DMS79 (cell line): ENCODE measurements at regions not wholly inside any gene's neighbourhood (a gene's known extent, or its start where the extent isn't known, plus 50 kb on each side); places are given as distances from the start of the nearest gene placed in this dataset.

ENCODE experiments used
- DNase-seq: peaks from one replicate; lab custom pipeline; 2025; lab: John Stamatoyannopoulos, UW

DNA sequence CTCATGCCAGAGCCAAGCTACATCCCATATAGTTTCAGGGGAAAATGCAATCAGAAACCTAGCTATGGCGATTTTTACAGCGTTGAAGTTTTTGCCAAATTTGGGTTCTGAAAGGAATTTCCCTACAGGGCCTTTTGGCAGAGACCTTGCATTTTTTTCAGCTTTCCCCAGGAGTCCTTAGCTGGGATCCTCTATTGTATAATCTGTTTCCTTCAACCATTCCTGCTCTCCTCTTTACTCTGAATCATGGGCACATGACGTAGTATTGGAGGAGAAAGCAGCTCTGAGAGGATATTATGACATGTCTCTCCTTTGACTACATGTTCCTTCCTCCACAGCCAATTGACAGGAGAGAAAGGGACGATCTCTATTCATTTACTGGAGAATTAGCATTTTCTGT is 118.5 kb upstream of the ERCC6L2 start:
- no peak for DNase-seq

DNA sequence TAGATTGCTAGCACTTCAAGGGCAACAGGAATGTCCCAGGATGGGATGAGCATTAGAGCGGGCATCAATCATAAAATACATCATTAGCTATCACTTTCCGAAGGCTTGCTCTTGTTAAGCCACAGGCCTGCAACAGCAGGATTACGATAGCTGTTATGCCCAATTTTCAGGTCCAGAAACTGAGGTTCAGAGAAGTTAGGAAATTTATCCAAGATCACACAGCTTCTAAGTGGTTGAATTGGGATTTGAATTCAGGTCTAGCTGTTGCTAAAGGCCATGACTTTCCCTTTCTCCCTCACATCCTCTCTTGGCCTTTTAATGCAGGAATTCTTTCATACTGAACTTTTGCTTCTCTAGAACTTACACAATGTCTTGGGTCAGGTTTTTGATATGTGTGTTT is 119.4 kb upstream of the ERCC6L2 start:
- no peak for DNase-seq

DNA sequence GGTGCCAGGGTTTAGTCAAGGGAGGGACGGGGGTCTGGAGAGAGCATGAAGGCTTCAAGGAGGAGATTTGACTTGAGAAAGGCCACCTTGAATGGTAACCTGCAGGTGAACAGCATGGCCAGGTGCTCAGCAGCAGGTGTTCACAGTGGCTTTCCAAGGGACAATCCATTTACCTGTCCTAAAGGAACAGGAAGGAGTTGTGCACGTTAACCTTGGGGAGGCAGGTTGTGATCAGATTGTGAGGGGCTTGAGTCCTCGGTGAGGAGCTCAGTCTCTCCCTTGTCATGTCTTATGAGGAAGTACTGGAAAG is 120.1 kb upstream of the ERCC6L2 start:
- DNase-seq, result no peak

DNA sequence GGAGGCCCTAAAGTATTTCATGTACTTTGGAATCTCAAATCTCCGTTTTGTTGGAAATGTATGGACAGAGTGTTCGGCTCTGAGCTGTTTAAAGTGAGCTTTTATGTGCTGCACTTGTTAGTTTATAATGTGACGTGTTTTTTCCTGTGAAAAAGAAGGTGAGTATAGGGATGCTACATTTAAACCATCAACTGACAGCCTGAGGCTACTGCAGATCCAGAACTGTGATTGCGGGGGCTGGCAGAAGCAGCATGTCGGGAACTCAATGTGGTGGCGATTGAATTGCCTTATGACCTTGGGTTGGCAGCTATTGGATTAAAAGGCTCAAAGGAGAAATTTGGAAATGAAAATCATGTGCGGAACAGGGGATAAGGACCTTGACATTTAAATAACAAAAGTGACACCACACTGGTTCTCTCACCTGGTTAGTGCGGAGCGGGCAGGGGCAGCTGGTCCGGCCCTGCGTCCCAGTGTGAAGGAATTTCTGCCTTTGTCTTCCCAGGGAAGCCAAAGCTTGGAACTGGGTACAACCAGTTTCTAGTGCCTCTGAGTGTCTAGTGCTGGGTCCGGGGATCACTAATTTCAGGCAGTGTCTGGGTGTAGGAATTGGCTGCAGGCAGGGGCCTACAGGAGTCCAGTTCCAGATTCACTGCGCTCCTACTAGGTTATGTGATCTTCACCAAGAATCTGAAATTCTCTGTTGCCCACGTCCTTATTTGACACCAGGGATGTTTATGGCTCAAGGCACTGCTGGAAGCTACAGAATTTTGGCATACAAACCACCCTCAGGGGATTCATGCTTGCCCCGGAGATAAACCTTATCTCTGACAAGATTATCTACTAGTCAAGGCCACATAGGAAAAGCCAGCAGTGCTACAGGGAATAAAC is 120.7 kb upstream of the ERCC6L2 start:
- DNase-seq, result no peak

DNA sequence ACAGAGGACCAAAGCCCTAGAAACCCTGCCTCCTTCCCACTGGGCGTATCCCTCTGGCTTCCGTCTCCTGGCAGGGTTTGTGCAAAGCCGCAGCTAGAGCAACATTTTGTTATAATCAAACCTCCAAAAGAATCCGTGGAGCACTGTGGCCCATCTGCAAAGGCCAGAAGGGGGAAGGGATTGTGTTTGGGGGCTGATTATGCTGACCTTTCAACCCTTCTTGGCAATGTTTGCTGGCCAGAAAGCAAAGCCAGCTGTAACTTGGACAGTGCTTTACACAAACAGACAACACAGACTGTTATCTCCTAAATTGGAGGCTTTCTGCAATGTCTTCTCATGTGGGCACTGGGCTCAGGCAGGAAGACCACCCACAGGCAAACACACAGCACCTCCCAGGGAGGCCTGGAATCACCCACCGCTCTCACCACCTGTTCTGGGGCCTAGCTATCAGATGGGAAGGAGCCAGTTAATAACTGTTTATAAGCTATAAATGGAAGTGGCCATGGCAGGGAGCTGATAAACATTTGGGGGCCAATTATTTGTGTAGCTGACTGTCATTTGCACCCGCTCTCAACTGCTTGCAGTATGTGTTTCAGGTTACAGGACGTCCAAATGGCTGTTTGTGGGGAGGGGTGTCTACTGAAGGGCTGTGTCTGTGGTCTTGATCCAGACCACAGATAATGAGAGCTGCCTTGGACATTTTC is 121.6 kb upstream of the ERCC6L2 start:
- DNase-seq, result no peak

DNA sequence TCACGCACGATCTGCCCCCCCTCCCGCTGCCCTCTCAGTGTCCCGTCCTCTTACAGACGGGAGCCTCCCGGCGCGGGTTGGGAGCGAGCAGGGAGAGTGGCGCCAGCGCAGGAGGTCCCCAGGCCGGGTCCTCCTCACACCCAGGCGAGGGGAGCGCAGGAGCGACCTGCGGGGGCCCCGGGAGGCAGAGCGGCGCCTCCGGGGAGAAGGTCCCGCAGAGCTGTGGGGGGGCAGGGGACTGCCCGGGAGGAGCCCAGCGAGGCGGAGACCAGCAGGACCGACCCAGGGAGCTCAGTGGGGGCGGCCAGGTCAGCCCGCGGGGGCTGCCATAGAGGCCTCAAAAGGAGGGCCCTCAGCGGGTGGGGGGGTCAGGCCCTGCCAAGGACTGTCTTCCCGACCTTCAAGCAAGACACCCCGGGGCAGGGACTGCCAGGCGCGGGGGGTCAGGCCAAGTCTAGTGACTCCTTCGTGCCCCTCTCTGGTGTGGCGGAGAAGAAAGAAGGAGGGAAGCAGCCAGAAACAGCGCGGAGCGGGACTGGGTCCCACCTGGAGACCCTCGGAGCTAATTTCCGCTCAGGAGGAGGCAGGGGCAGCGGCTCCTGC is 123.3 kb upstream of the ERCC6L2 start:
- DNase-seq, result no peak

DNA sequence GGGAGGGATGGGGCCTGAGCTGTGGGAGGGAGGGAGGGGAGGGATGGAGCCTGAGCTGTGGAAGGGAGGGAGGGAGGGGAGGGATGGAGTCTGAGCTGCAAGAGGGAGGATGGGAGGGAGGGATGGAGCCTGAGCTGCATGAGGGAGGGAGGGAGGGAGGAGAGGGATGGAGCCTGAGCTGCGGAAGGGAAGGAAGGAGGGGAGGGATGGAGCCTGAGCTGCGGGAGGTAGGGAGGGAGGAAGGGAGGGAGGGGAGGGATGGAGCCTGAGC is 124.0 kb upstream of the ERCC6L2 start:
- DNase-seq, result no peak

DNA sequence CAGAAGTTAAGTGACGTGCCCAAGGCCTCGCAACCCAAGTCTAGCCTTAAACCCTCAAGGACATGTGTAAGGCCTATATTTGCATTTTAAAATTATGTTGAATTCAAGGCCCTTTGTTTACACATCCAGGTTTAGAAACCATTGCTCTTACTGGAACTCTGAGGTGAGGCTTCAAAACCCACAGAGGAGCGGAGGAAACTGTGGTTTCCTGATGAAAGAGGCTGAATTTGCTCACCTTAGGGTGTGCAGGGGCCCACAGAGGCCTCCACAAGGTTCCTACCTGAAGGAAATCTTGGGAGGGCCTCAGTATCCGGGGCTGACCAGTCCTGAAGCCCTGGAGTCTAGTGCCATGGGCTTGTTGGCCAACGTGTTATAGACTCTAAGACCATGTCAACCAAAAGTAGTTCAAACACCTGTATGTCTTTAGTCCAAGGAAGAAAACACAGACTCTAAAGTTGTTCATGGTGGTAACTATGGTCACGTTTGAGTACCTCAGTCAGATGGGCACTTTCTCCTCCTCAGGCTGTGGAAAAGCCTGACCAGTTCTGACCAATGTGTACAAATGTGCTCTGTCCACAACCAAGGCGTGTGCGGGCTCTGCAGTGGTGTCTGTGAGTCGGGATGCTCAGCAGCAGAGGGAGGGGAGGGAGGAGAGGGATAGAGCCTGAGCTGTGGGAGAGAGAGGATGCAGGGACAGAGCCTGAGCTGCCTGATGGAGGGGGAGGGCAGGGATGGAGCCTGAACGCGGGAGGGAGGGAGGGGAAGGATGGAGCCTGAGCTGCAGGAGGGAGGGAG is 124.6 kb upstream of the ERCC6L2 start:
- DNase-seq, result no peak

DNA sequence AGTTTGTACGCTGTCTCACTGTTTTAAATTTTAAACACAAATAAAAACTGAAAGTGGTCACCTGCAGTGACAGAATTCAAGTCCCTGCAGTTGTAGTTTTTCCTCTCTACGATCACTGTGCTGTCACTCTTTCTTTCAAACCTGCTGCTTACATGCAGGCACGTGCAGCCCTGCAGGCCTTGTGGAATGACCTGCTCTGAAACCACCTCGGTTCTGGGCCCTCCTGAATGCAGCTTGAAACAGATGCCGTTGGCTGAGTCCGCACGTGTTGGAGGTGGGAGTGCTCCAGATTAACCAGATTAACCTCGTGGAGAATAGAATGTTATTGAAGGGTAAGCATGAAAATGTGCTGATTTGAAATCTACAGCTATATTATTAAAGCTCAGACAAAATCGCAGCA is 126.0 kb upstream of the ERCC6L2 start:
- DNase-seq, result no peak

DNA sequence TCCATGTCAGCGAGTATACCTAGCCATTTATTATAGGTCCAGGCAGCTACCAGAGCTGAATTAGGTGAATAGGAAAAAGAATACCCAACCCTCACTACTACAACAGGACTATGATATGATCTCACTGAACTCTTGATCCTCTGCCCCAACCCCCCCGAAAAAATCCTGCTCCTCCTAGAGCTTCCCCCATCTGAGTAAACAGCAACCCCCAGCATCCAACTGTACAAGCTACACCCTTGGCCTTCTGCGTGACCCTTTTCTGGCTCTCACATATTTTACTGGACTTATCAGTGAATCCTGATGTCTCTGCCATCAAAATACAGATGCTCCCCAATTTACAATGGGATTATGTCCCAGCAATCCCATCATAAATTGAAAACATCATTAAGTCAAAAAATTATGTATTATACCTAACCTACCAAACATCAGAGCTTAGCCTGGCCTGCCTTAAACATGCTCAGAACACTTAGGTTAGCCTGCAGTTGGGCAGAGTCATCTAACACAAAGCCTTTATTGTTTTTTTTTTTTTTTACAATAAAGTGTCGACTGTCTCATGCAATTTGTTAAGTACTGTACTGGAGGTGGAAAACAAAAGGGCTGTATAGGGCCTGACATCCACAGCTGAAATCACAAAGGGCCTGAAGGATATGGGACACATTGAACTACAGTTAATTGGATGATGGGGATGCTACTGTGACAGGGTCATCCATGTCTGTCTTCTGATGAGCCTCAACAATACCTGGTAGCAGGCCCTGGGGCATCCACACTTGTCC is 128.9 kb upstream of the ERCC6L2 start:
- no peak for DNase-seq

DNA sequence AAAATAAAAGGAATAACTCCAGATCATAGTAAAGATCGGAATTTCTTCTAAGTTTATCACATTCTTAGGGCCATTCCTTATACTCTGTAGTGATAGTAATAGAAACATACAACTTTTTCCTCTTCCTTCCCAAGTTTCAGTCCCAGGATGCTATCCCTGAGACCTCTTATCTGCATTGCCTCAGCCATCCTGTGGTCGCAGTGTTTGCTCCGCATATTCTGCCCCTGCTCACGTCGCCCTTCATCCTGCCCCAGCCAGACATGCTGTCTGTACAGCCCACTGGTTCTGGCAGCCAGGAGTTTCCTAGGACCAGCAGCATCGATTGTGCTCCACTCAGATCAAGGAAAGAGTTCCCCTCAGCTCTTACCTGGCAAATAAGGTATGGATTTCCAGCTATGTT is 132.7 kb upstream of the ERCC6L2 start:
- no peak for DNase-seq

DNA sequence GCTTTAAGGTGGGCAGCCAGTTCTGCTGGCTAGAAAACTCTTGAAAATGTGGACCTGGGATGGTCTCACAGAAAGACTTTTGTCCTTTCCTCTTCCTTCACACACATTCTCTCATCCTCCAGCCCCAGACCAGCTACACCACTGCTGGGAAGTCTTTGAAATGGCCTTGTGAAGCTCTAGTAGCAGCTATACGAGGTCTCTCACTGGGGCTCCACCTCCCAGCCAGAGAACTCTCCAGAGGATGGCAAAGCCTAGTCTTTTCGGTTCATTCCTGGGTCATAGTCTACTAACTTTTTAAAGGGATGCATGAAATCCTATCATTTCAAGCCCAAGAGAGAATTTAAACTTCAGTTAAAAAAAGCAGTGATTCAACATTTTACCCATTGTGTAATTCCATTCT is 133.9 kb upstream of the ERCC6L2 start:
- DNase-seq, result no peak

DNA sequence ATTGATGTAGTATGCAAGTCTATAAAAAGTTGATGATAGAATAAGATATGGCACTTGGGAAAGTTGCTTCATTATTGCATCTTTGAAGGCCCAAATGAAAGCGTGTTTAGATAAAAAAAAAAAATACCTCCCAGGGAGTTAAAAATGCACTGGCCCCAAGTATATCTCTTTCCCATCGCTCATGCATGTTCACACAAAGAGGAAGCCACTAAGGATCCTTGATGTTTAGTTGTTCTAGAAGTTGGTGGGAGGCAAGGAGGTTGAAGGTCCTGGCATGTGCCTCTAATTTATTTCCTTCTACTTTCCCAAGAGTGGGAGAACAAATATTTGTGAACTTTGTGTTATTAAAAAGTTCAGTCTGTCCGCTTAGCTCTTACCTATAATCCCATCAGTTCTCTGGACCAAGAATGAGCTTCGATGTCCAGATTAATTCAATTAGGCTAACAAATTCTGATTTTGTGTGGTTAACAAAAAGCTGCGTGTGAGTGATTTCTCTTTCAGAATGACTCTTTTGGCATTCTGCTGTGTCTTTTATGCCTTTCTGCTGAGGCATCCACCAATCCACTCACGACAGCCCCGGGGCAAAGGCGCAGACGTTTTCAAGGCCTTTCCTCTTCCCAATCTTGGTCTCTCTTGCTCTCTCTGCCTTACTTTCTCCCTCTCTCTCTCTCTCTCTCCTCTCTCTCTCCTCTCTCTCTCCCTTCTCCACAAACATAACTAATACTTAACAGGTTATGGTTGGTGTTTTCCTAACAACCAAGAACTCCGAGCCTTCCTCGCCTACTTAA is 135.1 kb upstream of the ERCC6L2 start:
- no peak for DNase-seq

DNA sequence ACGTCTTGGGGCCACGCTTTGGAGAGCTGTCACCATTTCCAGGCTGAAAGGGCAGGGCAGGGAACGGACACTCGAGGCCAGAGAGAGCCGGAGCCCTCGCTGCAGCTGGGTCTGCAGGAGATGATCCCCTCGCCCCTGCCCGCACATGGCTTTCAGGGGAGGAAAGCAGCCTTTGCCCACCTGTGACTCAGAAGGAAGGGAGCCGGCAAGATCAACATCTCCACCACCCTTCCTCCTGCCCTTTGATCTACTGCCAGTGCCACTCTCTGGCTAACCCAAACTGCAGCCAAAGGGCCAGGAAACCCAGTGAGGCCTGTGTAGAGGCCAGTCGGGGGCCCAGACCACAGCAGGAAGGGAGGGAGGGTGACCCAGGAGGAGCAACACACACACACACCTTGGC is 137.1 kb upstream of the ERCC6L2 start:
- no peak for DNase-seq

DNA sequence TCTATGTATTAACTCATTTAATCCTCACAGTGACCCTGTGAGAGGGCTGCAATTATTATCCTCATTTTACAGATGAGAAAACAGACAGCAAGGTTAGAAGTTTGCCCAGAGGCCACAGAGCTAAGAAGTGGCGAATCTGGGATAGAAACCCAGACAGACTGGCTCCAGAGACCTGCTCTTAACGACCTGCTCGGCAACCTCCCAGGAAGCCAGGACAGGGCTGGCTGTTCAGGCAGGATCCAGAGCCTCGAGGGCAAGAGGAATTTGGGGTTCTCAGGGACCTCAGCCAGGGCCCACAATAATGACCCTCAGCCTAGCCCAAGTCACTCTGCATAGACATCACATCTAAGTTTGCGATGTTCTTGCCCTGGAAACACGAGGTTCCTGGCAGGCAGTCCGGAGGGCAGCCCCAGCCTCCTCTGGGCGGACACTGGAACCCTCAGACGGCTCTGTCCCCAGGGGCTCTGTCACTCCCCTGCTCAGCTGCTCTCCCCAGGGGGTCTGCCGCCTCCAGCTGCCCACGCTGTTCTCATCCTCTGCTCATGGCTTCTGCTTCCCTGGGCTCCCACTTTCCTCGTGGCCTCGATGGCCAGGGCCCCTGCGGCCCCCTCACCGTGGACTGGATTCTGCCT is 138.5 kb upstream of the ERCC6L2 start:
- DNase-seq, result no peak

DNA sequence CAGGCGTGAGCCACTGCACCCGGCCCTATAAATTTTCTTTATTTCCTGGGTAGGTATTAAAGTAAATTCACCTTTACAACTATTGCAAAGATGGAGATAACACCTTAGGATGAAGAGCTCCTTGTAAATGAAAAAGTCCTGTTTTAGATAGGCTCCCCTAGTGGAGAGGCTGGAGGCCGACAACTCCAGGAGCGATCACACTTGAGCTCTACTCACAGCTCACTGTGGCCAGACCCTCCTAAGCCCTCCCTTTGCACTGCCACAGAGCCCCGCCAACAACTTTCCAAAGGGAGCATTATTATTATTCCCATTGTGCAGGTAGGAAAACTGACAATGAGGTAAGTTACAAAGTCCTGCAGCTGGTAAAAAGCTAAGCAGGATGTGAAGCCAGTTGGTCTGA is 139.1 kb upstream of the ERCC6L2 start:
- DNase-seq, result no peak

DNA sequence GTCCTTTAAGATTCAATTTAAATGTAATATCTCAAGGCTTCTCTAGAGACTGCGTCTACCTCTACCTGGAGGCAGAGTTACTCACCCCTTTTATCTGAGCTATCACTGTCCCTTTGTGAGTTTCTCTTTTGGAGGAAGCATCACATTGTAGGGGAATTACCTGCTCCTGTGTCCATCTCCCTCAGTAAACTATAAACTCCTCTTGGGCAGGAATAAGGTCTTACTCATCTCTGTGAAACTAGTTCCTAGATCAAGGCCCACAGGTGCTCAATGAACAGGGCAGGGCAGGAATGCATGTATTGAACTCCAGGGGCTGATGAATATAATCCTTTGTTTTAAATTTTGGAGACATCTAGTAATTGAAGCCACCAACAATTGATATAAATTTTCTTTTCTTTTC is 139.8 kb upstream of the ERCC6L2 start:
- DNase-seq, result no peak

DNA sequence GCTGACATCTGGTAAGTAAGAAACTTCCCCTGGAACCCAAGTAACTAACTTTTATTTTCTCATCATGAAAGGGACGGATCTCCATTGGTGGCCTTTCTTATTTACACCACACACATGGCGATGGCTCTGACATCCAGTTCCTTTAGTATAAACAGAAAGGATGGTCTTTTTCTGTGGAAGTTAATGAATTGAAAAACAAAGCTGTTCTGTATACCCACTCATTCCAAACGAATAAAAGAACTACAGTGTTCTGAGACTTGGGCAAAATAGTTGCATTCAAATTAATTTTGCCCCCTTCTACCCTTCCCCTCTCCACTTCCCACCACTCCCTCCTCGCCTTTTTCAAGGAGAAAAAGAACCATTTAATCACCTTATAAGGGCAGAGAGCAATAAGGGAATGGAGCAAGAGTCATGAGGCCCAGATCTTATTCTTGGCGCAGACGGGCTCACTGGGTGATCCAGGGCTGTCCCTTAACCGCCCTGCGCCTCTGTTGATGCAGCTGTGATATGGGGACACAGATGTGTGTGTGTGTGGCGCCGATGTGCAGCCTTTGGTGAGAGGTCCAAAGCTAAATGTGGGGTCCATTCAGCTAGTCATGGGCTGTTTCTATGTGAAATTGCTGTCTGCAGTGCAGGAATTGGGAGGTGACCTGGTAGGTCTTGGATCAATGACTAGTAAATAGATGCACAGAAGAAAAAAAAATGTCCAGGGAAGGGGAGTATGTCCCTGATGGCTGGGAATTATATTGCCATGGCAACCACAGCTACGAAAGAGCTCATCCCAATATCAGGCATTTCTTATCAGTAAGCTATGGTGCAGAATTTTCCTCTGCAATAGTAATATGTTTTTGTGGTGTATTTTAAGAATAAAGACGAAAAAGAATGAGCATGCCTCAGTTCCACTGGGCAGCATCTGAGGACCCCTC is 141.5 kb upstream of the ERCC6L2 start:
- DNase-seq, result no peak

DNA sequence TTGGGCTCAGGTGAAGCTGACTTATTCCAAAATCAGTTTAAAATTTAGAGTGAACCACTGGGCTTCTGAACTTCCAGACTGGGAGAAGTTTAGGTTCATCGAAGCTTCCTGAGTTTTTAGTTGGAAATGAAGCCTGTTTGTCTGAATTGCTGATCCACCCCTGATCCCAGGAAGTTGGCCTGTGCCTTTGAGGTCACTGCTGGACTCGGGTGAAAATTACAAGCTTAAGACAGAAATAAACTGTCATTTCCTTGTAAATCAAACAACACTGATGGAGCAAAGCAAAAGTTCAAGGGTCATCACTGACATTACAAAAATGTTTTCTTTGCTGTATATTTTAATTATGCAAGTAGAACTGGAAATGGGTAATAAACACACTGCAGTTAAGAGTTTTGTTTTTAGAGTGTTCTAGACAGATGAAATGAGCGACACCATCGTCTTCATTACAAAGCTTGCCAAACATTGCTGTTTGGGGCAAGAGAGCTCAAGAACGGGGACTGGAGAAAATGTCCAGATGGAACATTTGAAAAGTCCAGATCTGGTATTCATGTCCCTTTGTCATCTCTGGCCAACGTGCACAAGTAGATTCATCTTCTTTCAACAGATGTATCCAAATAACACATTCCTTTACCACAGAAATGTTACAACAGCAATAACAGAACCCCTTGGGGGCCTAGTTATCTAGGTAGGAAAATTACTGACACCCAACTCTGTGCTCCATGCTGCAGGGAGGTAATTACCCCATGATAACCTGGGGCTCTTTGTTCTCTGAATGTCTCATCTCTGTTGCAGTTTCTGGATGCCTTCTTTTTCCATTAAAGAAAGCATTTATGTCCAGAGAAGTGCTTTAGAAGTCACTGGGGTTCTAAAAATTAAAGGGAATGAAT is 142.4 kb upstream of the ERCC6L2 start:
- DNase-seq, result no peak
